ENCODE measurements at regions not wholly inside any gene's neighbourhood (a gene's known extent, or its start where the extent isn't known, plus 50 kb on each side); places are given as distances from the start of the nearest gene placed in this dataset.

- H3K27ac ChIP-seq (ENCODE audit: low read length) = no peak overlapping the region
- H3K4me3 ChIP-seq (ENCODE audit: low read length) = no peak overlapping the region
- no peaks in the 10 kb centered on the region for H3K9me3 ChIP-seq (ENCODE audit: insufficient read depth, low read length)
Measured at GRCh38 chr5:54696346-54696745, 178.8 kb downstream of the SNX18 start.

GRCh38 chr5:54695198-54695966 is 177.8 kb downstream of the SNX18 start:
- H3K4me3 ChIP-seq (ENCODE audit: low read length) = no peak overlapping the region
- H3K27me3 ChIP-seq (ENCODE audit: low read depth, low read length) = no peaks in the 10 kb centered on the region
- H3K27ac ChIP-seq (ENCODE audit: low read length) = no peak overlapping the region
- no peak overlapping the region for H3K9ac ChIP-seq (ENCODE audit: low read length)
- no peaks in the 10 kb centered on the region for H3K9me3 ChIP-seq (ENCODE audit: insufficient read depth, low read length)
- no peak for TF ChIP-seq EZH2phosphoT487 (IDR thresholded peaks at IDR 0.05; ENCODE audit: low read depth)
- TF ChIP-seq CTCF (IDR thresholded peaks at IDR 0.05; ENCODE audit: low read depth, low read length) = no peak
- H3K4me1 ChIP-seq (ENCODE audit: low read length) = peaks cover 32% of the 10 kb centered on the region
- peaks cover 4% of the 10 kb centered on the region for H3K36me3 ChIP-seq (replicated peaks; ENCODE audit: low read depth, low read length)
- H3K4me2 ChIP-seq (ENCODE audit: low read length) = no peak overlapping the region
- H3K79me2 ChIP-seq (ENCODE audit: low read length) = no peaks in the 10 kb centered on the region
- no peaks in the 10 kb centered on the region for H4K20me1 ChIP-seq (ENCODE audit: insufficient read depth, low read length)
- H2AFZ ChIP-seq (ENCODE audit: low read depth, low read length) = no peak overlapping the region

More at GRCh38 chr5:54696346-54696745, 178.8 kb downstream of the SNX18 start:
- Histone ChIP-seq H3K4me2 (ENCODE audit: low read length) (no peak overlapping the region), H4K20me1 (ENCODE audit: insufficient read depth, low read length) (no peaks in the 10 kb centered on the region), H3K36me3 (replicated peaks; ENCODE audit: low read depth, low read length) (peaks cover 4% of the 10 kb centered on the region), H2AFZ (ENCODE audit: low read depth, low read length) (no peak overlapping the region), H3K27me3 (ENCODE audit: low read depth, low read length) (no peaks in the 10 kb centered on the region), H3K79me2 (ENCODE audit: low read length) (no peaks in the 10 kb centered on the region), H3K9ac (ENCODE audit: low read length) (no peak overlapping the region), H3K4me1 (ENCODE audit: low read length) (peaks cover 27% of the 10 kb centered on the region)
- TF ChIP-seq EZH2phosphoT487 (IDR thresholded peaks at IDR 0.05; ENCODE audit: low read depth) (no peak), CTCF (IDR thresholded peaks at IDR 0.05; ENCODE audit: low read depth, low read length) (no peak)

GRCh38 chr5:54693936-54694657 is 176.5 kb downstream of the SNX18 start:
- TF ChIP-seq EZH2phosphoT487 (IDR thresholded peaks at IDR 0.05; ENCODE audit: low read depth) (no peak), CTCF (IDR thresholded peaks at IDR 0.05; ENCODE audit: low read depth, low read length) (no peak)
- Histone ChIP-seq H3K4me1 (ENCODE audit: low read length) (peaks cover 45% of the 10 kb centered on the region), H3K4me2 (ENCODE audit: low read length) (no peak overlapping the region), H3K9me3 (ENCODE audit: insufficient read depth, low read length) (no peaks in the 10 kb centered on the region), H3K27ac (ENCODE audit: low read length) (no peak overlapping the region), H3K27me3 (ENCODE audit: low read depth, low read length) (no peaks in the 10 kb centered on the region), H3K9ac (ENCODE audit: low read length) (no peak overlapping the region), H3K79me2 (ENCODE audit: low read length) (no peaks in the 10 kb centered on the region), H4K20me1 (ENCODE audit: insufficient read depth, low read length) (no peaks in the 10 kb centered on the region), H3K36me3 (replicated peaks; ENCODE audit: low read depth, low read length) (peaks cover 4% of the 10 kb centered on the region), H2AFZ (ENCODE audit: low read depth, low read length) (no peak overlapping the region), H3K4me3 (ENCODE audit: low read length) (no peak overlapping the region)

GRCh38 chr5:54692631-54693030 is 175.1 kb downstream of the SNX18 start:
- H3K27me3 ChIP-seq (ENCODE audit: low read depth, low read length) = no peaks in the 10 kb centered on the region
- no peak overlapping the region for H2AFZ ChIP-seq (ENCODE audit: low read depth, low read length)
- no peaks in the 10 kb centered on the region for H3K79me2 ChIP-seq (ENCODE audit: low read length)
- no peak overlapping the region for H3K4me2 ChIP-seq (ENCODE audit: low read length)
- TF ChIP-seq CTCF (IDR thresholded peaks at IDR 0.05; ENCODE audit: low read depth, low read length) = no peak
- no peak for TF ChIP-seq EZH2phosphoT487 (IDR thresholded peaks at IDR 0.05; ENCODE audit: low read depth)
- H3K9me3 ChIP-seq (ENCODE audit: insufficient read depth, low read length) = no peaks in the 10 kb centered on the region
- H3K4me3 ChIP-seq (ENCODE audit: low read length) = no peak overlapping the region
- peaks cover 50% of the 10 kb centered on the region for H3K4me1 ChIP-seq (ENCODE audit: low read length)
- no peaks in the 10 kb centered on the region for H4K20me1 ChIP-seq (ENCODE audit: insufficient read depth, low read length)
- H3K36me3 ChIP-seq (replicated peaks; ENCODE audit: low read depth, low read length) = peaks cover 4% of the 10 kb centered on the region
- H3K9ac ChIP-seq (ENCODE audit: low read length) = no peak overlapping the region
- no peak overlapping the region for H3K27ac ChIP-seq (ENCODE audit: low read length)

All from OCI-LY3 (cell line).